PC-9 (cell line): ENCODE measurements at regions not wholly inside any gene's neighbourhood (a gene's known extent, or its start where the extent isn't known, plus 50 kb on each side); places are given as distances from the start of the nearest gene placed in this dataset.

Experiments used
- BruUV-seq: library from RNA; stranded (reverse); fragments of 400-500 nt; replicated peaks from 2 replicates; lab custom pipeline; 2021; lab: Mats Ljungman, UMichigan
- CTCF ChIA-PET: fragments of 300-600 bp; sonication (Branson Sonifier 250); formaldehyde crosslinking; loops from one replicate; lab custom pipeline; 2022; ENCODE audit warnings: antibody characterized with exemption; lab: Charles Lee
- POLR2A ChIA-PET: fragments of 300-600 bp; sonication (Branson Sonifier 250); formaldehyde crosslinking; loops from one replicate; lab custom pipeline; 2022; ENCODE audit warnings: antibody characterized with exemption; ENCODE audit not compliant: unreplicated experiment; lab: Charles Lee
- DNase-seq, 2 experiments: peaks; one replicate each; pipeline versions ENCODE4 v3.0.0 to v3.0.0-alpha.2; 2015 to 2022; ENCODE audit warnings: mixed read lengths in 1 of 2
- H2AFZ ChIP-seq: fragments of 200-600 bp; sonication (generic); 2 replicates; pipeline ENCODE4 v1.8.1; 2017; ENCODE audit warnings: antibody characterized with exemption
- H3F3A ChIP-seq: fragments of 200-600 bp; sonication (generic); 2 replicates; pipeline ENCODE4 v1.8.1; 2017; ENCODE audit warnings: antibody characterized with exemption, mild to moderate bottlenecking, low read depth; ENCODE audit not compliant: insufficient read depth
- H3K27ac ChIP-seq: fragments of 200-600 bp; sonication (generic); 2 replicates; pipeline ENCODE4 v1.6.1; 2016; ENCODE audit warnings: mixed run types
- H3K27me3 ChIP-seq: fragments of 200-600 bp; sonication (generic); 2 replicates; pipeline ENCODE4 v1.6.1; 2016; ENCODE audit warnings: low read depth, mixed run types; ENCODE audit not compliant: insufficient read depth
- H3K36me3 ChIP-seq: fragments of 200-600 bp; sonication (generic); 2 replicates; pipeline ENCODE4 v1.6.1; 2016; ENCODE audit warnings: low read depth, mixed run types
- H3K4me1 ChIP-seq: fragments of 200-600 bp; sonication (generic); replicated peaks from 2 replicates; pipeline ENCODE4 v1.6.1; 2016; ENCODE audit warnings: mixed run types; ENCODE audit not compliant: insufficient read depth
- H3K4me2 ChIP-seq: fragments of 200-600 bp; sonication (generic); 2 replicates; pipeline ENCODE4 v1.6.1; 2017; ENCODE audit warnings: mixed run types
- H3K4me3 ChIP-seq: fragments of 200-600 bp; sonication (generic); 2 replicates; pipeline ENCODE4 v1.6.1; 2016; ENCODE audit warnings: mixed run types
- H3K79me2 ChIP-seq: fragments of 200-600 bp; sonication (generic); 2 replicates; pipeline ENCODE4 v1.6.1; 2017; ENCODE audit warnings: low read depth, mixed run types
- H3K9me2 ChIP-seq: fragments of 200-600 bp; sonication (generic); 2 replicates; pipeline ENCODE4 v1.8.1; 2017; ENCODE audit warnings: mild to moderate bottlenecking; ENCODE audit not compliant: insufficient read depth
- H3K9me3 ChIP-seq: fragments of 200-600 bp; sonication (generic); 2 replicates; pipeline ENCODE4 v1.8.1; 2016; ENCODE audit warnings: low read depth; ENCODE audit not compliant: insufficient read depth
- H4K20me1 ChIP-seq: fragments of 200-600 bp; sonication (generic); 2 replicates; pipeline ENCODE4 v1.8.1; 2017; ENCODE audit not compliant: insufficient read depth
- CTCF ChIP-seq: fragments of 200-600 bp; sonication (generic); conservative IDR thresholded peaks from 2 replicates; pipeline ENCODE4 v1.6.1; 2017; ENCODE audit warnings: mixed run types, antibody characterized with exemption, mild to moderate bottlenecking, moderate library complexity
- EZH2 ChIP-seq: fragments of 200-600 bp; sonication (generic); IDR thresholded peaks from 2 replicates; pipeline ENCODE4 v1.8.0; 2017; ENCODE audit warnings: antibody characterized with exemption, low read depth
- intact Hi-C: fragments of 100-400 bp; cut with micrococcal nuclease; formaldehyde crosslinking; loops from one replicate; pipeline ENCODE4 v1.10.0; 2022; ENCODE audit not compliant: unreplicated experiment

- no peak for DNase-seq
- intact Hi-C loops: no loop called here
- Histone ChIP-seq H3K27ac (no peak overlapping the region), H3K9me3 (no peaks in the 10 kb centered on the region), H3K36me3 (no peaks in the 10 kb centered on the region), H3F3A (no peaks in the 10 kb centered on the region), H2AFZ (no peak overlapping the region), H3K9me2 (no peaks in the 10 kb centered on the region), H3K79me2 (no peaks in the 10 kb centered on the region), H3K4me2 (no peak overlapping the region), H4K20me1 (no peaks in the 10 kb centered on the region), H3K4me1 (no peaks in the 10 kb centered on the region), H3K4me3 (no peak overlapping the region), H3K27me3 (no peaks in the 10 kb centered on the region)
- CTCF ChIA-PET: no interaction called here
- POLR2A ChIA-PET: no interaction called here
- TF ChIP-seq EZH2 (no peak), CTCF (no peak)
- no TSS peak for BruUV-seq
Measured at GRCh38 chr7:88586219-88586618, 173.3 kb upstream of the ZNF804B start.

- no peak overlapping the region for H3K4me3 ChIP-seq
- POLR2A ChIA-PET: interaction anchor here (0.6 kb wide), 1 partner anchor 29 kb away, joined by 3 read pairs; no protein-coding TSS in a partner anchor
- no peaks in the 10 kb centered on the region for H3K79me2 ChIP-seq
- H3K27me3 ChIP-seq: no peaks in the 10 kb centered on the region
- H3K9me3 ChIP-seq: no peaks in the 10 kb centered on the region
- no peak overlapping the region for H2AFZ ChIP-seq
- H3K27ac ChIP-seq: no peak overlapping the region
- TF ChIP-seq CTCF: no peak
- TF ChIP-seq EZH2: no peak
- no peaks in the 10 kb centered on the region; the same call in 1 of the 2 replicates for H3K9me2 ChIP-seq
- H3F3A ChIP-seq: no peaks in the 10 kb centered on the region
- intact Hi-C loops: no loop called here
- no peak for DNase-seq
- H3K4me1 ChIP-seq: no peaks in the 10 kb centered on the region
- no peak overlapping the region for H3K4me2 ChIP-seq
- BruUV-seq: no TSS peak
- no peaks in the 10 kb centered on the region for H4K20me1 ChIP-seq
- no peaks in the 10 kb centered on the region for H3K36me3 ChIP-seq
- CTCF ChIA-PET: interaction anchor here (0.6 kb wide), 1 partner anchor 1047 kb away, joined by 3 read pairs; no protein-coding TSS in a partner anchor
Measured at GRCh38 chr7:88576720-88577119, 182.8 kb upstream of the ZNF804B start.

- Histone ChIP-seq H3K4me3 (no peak overlapping the region), H2AFZ (no peak overlapping the region), H3K36me3 (no peaks in the 10 kb centered on the region), H3K79me2 (no peaks in the 10 kb centered on the region), H3K9me3 (no peaks in the 10 kb centered on the region), H3K4me1 (no peaks in the 10 kb centered on the region), H3K27ac (no peak overlapping the region), H3K9me2 (no peaks in the 10 kb centered on the region), H4K20me1 (no peaks in the 10 kb centered on the region), H3K27me3 (no peaks in the 10 kb centered on the region), H3F3A (no peaks in the 10 kb centered on the region), H3K4me2 (no peak overlapping the region)
- no peak for DNase-seq
- BruUV-seq: no TSS peak
- ChIA-PET CTCF (interaction anchor here (0.7 kb wide), 1 partner anchor 204 kb away, joined by 8 read pairs; no protein-coding TSS in a partner anchor), POLR2A (no interaction called here)
- intact Hi-C loops: no loop called here
- TF ChIP-seq CTCF (no peak), EZH2 (no peak)
Measured at GRCh38 chr7:88566162-88566729, 193.3 kb upstream of the ZNF804B start.
